GM19395 (cell line): ENCODE measurements at regions not wholly inside any gene's neighbourhood (a gene's known extent, or its start where the extent isn't known, plus 50 kb on each side); places are given as distances from the start of the nearest gene placed in this dataset.
A peak's percentile ranks its signal among the peaks of the same experiment; 100 is the strongest.
"Not testable (repeated sequence)": the region's sequence is repeated elsewhere in the genome, so short reads cannot be mapped to it uniquely, and the experiment has no call there.

ENCODE experiments used
- ATAC-seq: cut with Tn5 transposase; IDR thresholded peaks from one replicate; pipeline ENCODE4 v1.9.1; 2021; ENCODE audit warnings: mild to moderate bottlenecking, moderate library complexity; ENCODE audit not compliant: unreplicated experiment

DNA sequence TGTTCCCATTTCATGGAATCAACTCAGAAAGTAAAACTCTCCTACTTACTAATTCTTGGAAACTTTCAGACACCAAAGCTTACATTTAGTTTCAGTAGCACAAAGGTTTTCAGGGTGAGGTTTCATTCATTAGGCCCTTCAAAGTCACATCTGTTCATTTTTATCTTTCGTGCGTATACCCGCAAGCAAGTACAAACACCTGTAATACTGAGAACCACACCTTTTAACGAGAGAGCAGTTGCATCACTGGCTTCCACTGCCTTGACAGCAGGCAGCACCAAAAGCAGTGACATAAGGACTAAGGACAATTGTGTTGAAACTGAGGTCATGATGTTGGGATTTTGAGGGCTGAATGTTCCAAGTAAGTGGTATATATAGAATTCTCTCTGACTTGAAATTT is 60.5 kb downstream of the GOLGA6L22 start:
- ATAC-seq = peak; percentile 80

DNA sequence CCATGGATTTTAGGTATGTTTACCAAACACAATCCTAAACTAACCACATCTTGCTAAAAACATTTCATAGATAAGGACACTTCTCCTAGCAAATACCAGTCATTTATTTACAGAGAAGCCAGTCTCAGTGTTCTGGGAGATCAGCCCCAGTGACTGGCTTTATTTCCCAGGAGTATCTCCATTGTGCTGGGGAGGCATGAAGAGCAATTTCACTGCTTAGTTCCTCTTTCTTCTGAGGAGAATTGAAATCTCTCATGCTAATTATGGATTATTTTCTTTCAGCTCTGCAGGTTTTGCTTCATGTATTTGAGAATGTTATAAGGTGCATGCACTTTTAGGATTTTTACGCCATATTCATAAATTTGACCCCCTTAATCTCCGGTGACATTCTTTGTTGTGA is 67.8 kb downstream of the GOLGA6L22 start:
- ATAC-seq = peak; percentile 72

DNA sequence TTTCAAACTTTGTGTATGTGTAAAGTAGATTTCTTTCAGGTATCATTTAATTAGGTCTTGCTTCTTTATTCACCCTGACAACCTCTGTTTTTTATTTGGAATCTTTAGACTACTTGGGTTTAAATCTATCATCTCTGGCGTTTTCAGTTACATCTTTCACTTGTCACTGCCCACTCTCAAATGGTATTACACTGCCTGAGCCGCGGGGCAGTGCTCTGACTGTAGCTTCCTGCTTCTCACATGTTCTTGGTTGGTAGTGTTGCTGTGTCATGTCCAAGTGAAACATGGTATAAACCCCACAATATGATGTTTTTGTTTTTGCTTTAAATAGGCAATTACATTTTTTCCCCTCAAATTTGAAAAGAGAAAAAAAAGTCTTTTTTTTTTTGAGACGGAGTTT is 68.3 kb downstream of the GOLGA6L22 start:
- ATAC-seq = peak; percentile 58

DNA sequence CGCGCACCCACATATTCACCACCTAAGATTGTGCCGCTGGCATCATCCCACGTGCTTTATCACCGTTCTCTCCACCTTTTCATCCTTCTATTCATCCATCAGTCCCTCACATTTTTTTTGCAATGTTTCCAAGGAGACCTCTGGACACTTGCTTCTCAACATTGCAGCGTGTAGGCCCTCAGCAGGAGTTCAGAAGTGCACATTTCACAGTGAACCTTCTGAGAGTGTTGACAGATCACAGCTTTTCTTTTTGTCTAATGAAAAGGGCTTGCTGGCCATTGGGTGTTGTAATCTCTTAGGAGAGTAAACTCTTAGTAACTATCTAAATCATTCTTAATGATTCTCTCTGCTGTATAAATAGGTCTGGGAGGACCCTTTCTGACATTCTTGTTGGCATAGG is 70.5 kb downstream of the GOLGA6L22 start:
- not testable (repeated sequence) for ATAC-seq

DNA sequence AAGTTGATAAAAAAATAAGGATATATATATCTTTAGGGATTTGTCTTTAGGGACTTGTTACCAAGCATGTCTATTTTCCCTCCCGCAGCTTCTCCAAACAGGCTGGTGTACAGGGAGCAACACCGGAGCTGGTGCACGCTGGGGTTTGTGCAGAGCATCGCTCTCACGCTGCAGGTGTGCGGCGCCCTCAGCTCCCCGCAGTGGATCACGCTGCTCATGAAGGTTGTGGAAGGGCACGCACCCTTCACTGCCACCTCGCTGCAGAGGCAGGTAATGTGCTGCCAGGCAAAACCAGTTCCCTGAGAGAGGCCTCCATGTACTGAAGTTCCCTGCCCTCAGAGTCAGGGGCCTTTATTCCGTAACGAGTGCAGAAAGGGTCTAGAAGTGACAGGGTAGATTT is 101.0 kb downstream of the GOLGA6L22 start:
- ATAC-seq = not testable (repeated sequence)

DNA sequence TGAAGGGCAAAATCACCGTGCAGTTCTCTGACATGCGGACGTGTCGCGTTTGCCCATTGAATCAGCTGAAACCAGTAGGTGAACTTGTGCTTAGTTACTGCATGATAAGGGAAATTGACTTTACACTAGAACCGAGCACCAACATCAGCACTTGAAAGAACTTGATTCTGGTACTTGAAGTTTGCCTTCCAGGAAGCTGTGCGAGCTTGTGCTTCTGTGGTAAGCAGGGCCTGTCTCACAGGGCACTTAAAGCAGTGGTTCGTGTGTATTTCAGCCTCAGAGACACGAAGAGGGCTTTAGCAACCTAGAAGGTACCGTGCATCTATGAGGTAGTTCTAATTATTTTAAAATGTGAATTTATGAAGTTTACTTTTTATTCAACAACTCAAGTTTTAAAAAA is 103.0 kb downstream of the GOLGA6L22 start:
- not testable (repeated sequence) for ATAC-seq

DNA sequence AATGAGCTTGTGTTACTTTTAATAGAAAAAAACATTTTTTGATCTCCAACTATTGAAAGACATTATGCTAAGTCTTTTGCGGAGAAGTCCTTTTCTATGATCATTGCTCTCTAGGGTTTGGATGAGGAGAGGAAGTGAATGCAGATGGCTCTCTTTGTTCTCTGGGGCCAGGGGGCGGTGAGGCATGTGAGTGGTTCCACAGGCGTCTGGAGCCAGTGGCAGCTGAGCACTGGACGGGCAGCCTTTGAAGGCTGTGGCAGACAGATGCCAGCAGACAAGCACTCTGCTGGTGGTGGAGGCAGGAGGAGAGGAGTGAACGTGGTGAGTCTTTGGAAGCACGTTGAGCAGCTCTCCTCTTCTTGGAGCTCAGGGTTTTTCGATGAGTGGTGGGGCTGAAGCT is 107.8 kb downstream of the GOLGA6L22 start:
- ATAC-seq = not testable (repeated sequence)

DNA sequence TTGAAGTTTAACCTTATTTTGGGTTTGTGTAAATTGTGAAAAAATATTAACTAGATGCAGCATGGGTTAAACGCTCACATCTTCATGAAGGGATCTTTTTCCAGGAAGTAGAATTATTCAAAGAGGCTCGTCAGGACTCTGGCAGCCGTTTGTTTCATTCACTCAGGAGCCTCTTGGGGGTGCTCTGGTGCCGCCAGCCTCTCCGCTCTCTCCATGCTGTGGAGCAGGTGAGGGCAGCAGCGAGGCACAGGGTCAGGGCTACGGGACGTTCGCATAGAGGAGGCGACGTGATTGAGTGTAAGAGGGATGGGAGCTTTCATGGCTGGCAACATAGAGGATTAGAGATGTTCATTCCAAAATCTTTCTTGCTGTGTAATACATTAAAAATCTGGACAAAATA is 110.8 kb downstream of the GOLGA6L22 start:
- not testable (repeated sequence) for ATAC-seq

DNA sequence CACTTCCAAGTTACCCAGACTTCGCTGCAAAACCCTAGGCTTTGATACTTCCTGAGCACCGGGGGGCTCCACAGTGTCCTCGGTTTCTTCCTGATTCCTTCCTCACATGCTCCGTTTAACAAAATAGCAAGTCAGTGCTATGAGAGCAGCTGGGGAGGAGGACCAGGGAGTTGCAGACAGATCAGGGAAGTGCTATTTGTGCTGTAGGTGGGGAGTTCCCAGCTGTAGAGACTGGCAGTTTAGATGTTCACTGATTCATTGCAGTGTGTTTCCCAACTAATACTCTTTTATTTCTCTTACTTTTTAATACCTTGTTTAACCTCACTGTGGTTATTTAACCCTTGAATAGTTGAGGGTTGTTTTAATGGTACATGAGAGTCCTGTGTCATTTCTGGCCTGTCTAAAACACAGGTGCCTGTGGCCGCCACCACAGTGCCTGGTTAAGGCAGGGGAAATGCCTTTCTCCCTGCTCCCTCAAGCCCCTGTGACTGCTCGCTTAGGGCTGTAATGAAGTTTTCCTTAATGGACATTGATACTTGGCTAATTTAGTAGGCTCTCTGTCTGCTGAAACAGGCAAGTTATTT is 113.5 kb downstream of the GOLGA6L22 start:
- ATAC-seq = not testable (repeated sequence)

DNA sequence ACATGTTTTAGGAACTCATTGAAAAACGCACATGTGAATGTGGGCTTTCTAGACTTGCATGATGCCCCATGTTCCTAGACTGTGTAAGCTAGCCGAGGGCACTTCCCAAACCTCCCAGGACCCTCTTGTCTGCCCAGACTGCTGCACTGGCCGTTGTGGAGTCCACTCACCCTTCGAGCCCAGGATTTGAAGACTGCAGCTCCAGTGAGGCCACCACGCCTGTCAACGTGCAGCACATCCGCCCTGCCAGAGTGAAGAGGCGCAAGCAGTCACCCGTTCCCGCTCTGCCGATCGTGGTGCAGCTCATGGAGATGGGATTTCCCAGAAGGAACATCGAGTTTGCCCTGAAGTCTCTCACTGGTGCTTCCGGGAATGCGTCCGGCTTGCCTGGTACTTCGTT is 114.1 kb downstream of the GOLGA6L22 start:
- not testable (repeated sequence) for ATAC-seq

DNA sequence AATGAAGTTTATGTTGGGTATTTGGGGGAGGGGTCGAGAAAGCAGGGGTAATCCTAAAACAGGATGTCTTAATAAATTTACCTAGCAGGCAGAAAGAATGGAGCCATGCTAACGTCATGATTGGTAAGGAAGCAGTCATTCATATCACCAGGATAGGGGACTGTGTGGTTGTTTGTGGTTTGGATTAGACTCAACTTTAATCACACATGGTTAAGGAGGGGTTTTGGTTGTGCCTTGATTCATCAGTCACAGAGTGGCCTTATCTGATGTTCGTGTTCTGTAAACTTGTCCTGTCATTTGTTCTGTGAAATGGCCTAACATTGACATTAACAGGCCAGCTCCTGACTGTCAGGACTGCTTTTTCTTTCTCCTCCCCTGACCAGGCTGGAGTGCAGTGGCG is 119.1 kb downstream of the GOLGA6L22 start:
- not testable (repeated sequence) for ATAC-seq

DNA sequence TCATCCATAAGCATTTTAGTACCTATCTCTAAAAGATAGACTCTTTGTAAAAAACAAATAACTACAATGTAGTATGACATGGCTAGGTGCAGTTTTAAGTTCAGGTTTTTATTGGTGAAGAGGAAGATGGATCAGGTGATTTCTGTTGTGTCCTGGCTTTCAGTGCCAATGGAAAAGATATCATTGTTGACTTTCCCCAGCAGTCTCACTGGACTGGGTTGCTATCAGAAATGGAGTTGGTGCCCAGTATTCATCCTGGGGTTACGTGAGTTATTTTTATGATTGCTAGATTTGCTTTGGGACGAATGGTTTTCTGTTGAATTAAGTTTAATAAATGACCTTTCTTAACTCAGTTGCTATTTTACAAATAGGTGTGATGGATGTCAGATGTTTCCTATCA is 120.5 kb downstream of the GOLGA6L22 start:
- ATAC-seq = not testable (repeated sequence)

DNA sequence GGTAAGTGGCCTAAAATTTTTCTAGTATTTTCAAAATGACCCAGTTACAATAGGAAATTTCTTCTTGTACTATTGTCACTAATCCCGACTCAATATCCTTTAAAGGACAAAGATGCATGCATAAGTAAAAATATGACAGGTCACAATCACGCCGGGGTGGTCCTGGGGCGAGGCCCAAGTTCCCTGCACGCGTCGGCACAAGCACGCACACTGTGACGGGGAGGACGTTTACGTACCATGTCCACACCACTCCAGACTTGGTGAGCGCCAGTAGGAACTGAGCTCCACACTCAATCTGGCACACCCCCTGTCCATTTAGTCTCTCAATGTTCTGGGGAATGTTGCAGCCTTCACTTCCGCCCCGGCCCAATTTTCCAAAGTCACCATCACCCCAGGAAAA is 128.7 kb downstream of the GOLGA6L22 start:
- ATAC-seq = not testable (repeated sequence)

DNA sequence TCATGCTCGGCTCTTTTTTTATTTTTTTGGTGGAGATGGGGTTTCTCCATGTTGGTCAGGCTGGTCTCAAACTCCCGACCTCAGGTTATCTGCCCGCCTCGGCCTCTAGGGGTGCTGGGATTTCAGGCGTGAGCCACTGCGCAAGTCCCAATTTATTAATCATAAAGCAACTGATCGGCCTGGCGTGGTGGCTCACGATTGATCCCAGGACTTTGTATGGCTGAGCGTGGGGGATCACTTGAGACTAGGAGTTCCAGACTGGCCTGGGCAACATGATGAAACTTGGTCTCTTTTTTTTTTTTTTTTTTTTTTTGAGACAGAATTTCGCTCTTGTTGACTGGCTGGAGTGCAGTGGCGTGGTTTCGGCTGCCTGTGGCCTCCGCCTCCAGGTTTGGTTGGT is 139.8 kb downstream of the GOLGA6L22 start:
- ATAC-seq = not testable (repeated sequence)

DNA sequence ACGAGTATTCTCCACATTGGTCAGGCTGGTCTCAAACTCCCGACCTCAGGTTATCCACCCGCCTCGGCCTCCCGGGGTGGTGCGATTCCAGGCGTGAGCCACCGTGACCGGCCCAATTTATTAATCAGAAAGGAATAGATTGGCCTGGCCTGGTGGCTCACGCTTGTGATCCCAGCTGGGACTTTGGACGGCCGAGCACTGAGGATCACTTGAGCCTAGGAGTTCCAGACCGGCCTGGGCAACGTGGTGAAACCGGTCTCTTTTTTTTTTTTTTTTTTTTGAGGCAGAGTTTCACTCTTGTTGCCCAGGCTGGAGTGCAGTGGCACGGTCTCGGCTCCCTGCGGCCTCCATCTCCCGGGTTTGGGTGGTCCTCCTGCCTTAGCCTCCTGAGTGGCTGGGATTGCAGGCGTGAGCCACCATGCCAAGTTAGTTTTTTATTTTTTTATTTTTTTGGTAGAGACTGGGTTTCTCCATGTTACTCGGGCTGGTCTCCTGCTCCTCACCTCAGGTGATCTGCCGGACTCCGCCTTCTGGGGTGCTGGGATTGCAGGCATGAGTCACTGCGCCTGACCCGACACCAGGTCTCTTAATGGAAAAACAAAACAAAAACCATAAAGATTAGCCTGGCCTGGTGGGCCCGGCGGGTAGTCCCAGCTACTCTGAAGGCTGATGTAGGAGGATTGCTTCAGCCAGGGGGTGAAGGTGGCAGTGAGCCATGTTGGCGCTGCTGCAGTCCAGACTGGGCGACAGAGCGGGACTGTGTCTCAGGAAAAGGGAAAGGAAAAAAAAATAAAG is 141.0 kb downstream of the GOLGA6L22 start:
- not testable (repeated sequence) for ATAC-seq

DNA sequence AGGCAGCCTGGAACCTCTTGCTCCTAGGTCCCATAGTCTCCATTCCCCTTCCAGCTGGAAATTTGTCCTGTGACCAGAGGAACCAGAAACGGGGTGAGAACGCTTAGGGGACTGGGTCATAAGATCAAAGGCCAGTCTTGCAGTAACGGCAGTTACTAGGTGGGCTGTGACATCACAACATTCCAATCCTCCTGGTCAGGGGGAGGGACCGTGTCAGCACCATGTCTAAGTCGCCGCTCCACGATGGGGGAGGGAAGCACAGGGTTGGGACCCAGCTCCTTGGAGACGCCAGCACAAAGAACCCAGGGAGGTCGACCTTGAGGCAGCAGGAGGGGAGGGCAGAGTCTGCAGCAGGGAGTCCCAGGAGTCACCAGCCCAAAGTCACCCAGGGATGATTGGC is 158.3 kb downstream of the GOLGA6L22 start:
- not testable (repeated sequence) for ATAC-seq

DNA sequence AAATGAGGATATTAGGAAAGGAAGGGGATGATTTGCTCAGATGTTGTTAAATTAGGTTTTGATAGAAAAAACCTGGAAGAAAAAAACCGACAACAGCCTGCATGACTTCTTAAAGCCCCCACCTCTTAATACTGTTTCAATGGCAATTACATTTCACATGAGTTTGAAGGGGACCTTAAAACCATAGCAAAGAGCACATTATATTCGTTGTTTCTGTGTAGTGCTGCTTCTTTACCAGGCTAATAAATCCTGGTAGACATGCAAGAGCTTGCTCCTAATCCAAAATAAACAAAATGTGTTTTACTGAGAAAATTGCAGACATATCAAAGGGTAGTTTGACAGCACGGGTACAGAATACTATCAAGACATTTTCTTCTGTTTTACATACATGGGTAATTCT is 154.7 kb upstream of the NIPA1 start:
- not testable (repeated sequence) for ATAC-seq

DNA sequence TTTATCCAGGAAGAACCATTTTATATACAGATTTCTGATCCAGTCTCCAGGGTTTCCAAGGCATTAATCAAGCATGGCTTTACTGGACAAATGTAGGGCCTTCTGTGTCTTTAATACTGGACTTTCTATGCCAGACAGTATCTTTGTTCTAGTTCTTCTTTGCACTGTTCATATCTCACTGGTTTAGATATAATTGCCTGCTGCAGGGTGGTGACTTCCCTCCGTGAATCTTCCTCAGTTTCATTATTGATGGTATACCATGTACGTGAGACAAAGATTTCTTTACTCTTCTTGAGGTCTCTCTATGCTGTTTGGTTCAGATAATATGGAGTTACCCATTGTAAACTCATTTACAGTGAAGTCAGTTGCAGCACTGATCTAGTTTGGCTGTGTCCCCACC is 146.5 kb upstream of the NIPA1 start:
- ATAC-seq = not testable (repeated sequence)

DNA sequence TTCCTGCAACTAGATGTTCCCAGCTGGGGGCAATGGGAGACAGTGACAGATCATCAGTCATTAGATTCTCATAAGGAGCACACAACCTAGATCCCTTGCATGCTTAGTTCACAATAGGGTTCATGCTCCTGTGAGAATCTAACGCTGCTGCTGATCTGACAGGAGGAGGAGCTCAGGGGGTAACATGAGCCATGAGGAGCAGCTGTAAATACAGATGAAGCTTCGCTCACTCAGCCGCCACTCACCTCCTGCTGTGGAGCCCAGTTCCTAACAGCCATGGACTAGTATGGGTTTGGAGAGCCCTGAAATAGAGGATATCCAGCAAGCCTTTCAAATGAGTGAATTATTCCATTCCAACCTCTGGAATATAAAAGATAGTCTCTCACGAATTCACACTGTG is 137.0 kb upstream of the NIPA1 start:
- ATAC-seq = not testable (repeated sequence)

DNA sequence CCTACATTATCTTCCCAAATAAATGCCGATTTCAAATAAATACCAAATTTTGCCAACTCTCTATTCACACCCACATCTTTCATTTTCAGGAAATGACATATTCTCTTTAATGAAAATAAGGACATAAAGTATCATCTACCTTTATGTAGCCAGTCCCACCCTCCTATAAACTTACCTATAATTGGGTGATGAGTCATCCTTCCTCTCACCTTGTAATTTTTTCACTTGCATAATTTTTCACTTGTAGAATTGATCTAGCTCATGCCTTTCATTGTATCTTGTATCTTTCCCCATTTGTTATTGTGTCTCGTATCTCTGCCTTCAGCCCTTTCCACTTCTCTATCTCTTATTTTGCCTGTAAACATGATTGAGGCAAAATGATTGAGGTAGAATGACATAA is 135.3 kb upstream of the NIPA1 start:
- not testable (repeated sequence) for ATAC-seq

DNA sequence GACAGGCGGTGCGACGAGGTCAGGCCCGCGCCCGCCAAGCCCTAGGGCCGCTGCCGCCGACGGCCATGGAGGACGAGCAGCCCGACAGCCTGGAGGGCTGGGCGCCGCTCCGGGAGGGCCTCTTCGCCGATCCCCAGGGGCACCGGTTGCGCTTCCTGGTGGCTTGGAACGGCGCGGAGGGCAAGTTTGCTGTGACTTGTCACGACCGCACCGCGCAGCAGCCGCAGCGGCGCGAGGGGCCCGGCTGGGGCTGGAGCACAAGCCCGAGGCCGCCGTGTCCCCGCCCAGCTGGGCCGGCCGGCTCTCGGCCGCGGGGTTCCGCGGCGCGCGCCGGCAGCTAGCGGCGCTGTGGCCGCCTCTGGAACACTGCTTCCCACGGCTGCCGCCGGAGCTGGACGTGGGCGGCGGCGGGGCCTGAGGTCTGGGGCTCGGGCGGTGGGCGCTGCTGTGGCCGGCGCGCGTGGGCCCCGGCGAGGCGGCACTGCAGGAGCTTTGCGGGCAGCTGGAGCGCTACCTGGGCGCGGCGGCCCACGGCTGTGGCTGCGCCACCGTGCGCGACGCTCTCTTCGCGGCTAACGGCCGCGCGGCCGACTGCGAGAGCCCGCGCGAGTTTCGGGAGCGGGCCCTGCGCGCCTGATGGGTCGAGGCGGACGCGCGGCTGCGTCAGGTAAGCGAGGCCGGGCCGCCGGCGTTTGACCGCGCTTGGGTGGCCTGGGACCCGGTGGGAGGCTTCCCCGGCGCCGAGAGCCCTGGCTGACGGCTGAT is 122.0 kb upstream of the NIPA1 start:
- ATAC-seq = peak; percentile 75
